ENCODE measurements at regions not wholly inside any gene's neighbourhood (a gene's known extent, or its start where the extent isn't known, plus 50 kb on each side); places are given as distances from the start of the nearest gene placed in this dataset.
"Not testable (repeated sequence)": the region's sequence is repeated elsewhere in the genome, so short reads cannot be mapped to it uniquely, and the experiment has no call there.

- Mint-ChIP-seq H3K4me3 (no peak overlapping the region), H3K4me1 (no peaks in the 10 kb centered on the region), H3K9me3 (no peaks in the 10 kb centered on the region), H3K36me3 (no peaks in the 10 kb centered on the region), H3K27me3 (no peaks in the 10 kb centered on the region), H3K27ac (no peak overlapping the region)
These were observed 53.3 kb upstream of the LAS1L start for GRCh38 chrX:65587616-65588526.

DNA sequence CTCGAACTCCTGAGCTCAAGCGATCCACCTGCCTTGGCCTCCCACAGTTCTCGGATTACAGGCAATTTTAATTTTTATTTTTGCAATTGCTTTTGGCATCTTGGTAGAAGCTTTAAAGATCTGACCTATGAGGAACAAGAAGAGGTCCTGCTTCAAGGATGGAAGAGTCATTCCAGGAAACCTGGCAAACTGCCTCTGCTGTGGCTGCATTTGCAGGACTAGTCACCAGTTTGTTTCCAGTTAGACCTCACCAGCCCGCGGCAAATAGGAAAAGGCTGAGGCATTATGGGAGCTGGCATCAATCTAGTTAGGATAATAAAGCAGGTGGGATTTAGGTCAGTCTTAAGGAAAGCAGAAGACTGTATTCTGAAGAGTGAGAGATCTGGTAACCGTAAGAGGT lies 51.9 kb upstream of the LAS1L start:
- peak overlapping the region; percentile 30 for H3K27ac Mint-ChIP-seq
- no peaks in the 10 kb centered on the region for H3K9me3 Mint-ChIP-seq
- no peak overlapping the region for H3K4me3 Mint-ChIP-seq
- no peaks in the 10 kb centered on the region for H3K36me3 Mint-ChIP-seq
- peaks cover 6% of the 10 kb centered on the region for H3K4me1 Mint-ChIP-seq
- no peaks in the 10 kb centered on the region for H3K27me3 Mint-ChIP-seq

DNA sequence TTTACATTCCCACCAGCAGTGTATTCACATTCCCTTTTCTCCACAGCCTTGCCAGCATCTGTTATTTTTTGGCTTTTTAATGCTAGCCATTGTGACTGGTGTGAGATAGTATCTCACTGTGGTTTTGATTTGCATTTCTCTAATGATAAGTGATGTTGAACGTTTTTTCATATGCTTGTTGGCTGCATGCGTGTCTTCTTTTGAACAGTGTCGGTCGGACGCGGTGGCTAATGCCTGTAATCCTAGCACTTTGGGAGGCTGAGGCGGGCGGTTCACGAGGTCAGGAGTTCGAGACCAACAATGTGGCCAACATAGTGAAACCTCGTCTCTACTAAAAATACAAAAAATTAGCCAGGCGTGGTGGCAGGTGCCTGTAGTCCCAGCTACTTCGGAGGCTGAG lies 50.6 kb upstream of the LAS1L start:
- H3K27me3 Mint-ChIP-seq, H3K36me3 Mint-ChIP-seq, H3K27ac Mint-ChIP-seq, H3K4me1 Mint-ChIP-seq, H3K4me3 Mint-ChIP-seq, H3K9me3 Mint-ChIP-seq: not testable (repeated sequence)
